ENCODE measurements at regions not wholly inside any gene's neighbourhood (a gene's known extent, or its start where the extent isn't known, plus 50 kb on each side); places are given as distances from the start of the nearest gene placed in this dataset.

DNA sequence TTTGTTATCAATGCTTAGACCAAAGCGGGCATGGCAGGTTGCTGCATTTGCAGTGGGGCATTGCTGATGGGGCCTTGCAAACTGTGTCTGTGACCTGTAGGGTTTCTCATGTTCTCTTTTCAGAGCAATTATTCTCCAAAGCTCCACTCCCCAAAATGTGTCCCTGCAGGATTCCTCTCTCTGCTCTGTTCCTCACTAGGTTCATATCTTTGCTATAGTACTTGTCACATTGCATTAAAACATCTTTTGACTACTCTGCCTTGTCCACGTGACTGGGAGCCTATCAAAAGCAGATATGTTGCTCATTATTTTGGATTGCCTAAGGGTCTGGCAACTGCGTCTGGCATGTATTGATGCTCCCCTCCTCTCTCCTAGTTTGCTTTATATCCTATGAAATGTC, 177.7 kb upstream of the MID1 start:
- TF ChIP-seq, protein P1, sequence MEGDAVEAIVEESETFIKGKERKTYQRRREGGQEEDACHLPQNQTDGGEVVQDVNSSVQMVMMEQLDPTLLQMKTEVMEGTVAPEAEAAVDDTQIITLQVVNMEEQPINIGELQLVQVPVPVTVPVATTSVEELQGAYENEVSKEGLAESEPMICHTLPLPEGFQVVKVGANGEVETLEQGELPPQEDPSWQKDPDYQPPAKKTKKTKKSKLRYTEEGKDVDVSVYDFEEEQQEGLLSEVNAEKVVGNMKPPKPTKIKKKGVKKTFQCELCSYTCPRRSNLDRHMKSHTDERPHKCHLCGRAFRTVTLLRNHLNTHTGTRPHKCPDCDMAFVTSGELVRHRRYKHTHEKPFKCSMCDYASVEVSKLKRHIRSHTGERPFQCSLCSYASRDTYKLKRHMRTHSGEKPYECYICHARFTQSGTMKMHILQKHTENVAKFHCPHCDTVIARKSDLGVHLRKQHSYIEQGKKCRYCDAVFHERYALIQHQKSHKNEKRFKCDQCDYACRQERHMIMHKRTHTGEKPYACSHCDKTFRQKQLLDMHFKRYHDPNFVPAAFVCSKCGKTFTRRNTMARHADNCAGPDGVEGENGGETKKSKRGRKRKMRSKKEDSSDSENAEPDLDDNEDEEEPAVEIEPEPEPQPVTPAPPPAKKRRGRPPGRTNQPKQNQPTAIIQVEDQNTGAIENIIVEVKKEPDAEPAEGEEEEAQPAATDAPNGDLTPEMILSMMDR (conservative IDR thresholded peaks at IDR 0.05; ENCODE audit: low read length): no peak
- no peak for TF ChIP-seq EZH2phosphoT487 (IDR thresholded peaks at IDR 0.05; ENCODE audit: borderline replicate concordance)
